M059J (cell line): ENCODE measurements at regions not wholly inside any gene's neighbourhood (a gene's known extent, or its start where the extent isn't known, plus 50 kb on each side); places are given as distances from the start of the nearest gene placed in this dataset.
A peak's percentile ranks its signal among the peaks of the same experiment; 100 is the strongest.

Source experiments
- DNase-seq: peaks from one replicate; pipeline ENCODE4 v3.0.0-alpha.2; 2012; ENCODE audit warnings: low read depth

DNA sequence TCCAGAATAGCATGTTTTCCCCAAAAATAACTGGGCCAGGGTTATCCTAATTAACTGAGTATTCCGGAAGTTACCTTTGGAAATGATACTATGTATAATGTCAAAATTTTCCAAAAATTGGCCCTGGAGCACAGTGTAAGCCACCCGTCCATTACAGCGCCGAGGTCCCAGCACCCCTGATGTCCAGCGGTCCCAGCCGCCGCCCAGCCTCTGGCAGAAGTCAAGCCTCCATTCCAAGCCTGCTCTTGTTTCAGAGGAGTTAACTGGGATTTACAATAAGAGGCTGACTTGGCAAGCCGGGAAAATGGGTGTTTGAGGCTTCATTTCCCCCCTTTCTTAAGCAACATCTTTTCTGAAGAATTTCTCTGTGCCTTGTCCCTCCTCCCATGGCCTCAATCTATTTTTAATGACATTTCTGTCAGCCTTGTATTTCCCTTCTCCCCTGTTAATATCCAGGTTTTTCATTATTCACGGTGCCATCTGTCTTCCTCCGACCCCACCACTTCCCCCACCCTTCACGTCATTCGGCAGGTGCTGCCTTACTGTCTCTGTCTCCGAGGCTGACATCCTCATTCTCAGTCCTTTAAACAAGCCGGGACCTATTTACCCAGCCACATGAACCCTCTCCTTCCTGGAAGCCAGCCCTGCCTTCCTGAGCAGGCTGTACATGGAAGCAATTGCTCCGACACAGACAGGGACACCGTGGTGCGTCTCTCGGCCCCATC is 490.9 kb downstream of the NPHP4 start:
- DNase-seq = no peak

DNA sequence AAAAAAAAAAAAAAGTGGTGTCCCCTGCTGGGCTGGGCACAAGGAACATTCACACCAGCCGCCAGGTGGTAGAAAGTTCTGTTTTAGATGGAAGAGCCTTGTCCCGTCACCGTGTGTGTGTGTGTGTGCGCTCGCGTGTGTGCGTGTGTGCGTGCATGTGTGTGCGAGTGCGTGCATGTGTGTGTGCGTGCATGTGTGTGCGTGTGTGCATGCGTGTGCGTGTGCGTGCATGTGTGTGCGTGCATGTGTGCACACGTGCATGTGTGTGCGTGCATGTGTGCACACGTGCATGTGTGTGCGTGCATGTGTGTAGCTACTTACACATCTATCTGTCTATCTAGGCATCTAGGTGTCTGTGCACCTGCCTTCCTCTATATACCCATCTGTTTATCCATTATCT is 491.7 kb downstream of the NPHP4 start:
- no peak for DNase-seq

- no peak for DNase-seq
These were observed 494.7 kb downstream of the NPHP4 start for GRCh38 chr1:5497503-5497902.

DNA sequence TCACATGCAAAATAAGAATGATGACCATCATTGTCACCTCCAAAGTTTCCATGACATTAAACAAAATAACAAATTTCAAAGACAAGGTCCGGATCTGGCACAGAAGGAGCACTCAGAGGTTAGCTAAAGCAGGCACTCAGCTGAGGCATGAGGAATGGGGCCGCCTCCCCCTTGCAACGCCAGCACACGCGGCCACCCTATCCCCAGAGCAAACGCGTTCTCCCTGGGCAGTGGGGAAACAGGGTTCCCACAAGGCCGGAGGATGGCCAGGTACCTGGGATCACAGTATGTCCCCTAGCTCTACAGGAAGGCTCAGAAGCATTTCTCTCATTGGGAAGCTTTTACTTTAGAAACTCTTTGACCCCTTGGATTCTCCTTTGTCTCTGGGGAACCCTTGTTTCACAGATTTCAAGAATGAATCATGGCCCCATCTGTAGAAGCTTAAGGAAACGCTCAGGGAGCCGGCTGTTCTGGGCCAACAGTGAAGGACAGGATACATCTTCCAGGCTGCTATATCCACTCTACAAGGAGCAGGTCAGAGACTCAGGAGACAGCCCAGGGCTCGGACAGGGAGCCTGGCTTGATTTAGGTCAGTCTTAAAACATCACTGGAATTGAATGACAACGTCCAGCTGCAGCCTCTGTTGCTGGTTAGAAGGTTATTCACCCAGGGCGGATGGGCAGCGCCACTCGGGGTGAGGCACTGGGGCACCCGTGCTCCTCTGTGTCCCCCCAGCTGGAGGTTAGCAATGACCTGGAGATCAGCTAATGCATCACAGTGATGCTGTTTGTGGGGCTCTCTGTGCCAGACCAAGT is 496.4 kb downstream of the NPHP4 start:
- DNase-seq = no peak

- no peak for DNase-seq
These were observed 497.7 kb downstream of the NPHP4 start for GRCh38 chr1:5494518-5494917.

- DNase-seq = no peak
These were observed 498.3 kb downstream of the NPHP4 start for GRCh38 chr1:5493851-5494311.

- no peak for DNase-seq
These were observed 498.9 kb downstream of the NPHP4 start for GRCh38 chr1:5493275-5493674.

DNA sequence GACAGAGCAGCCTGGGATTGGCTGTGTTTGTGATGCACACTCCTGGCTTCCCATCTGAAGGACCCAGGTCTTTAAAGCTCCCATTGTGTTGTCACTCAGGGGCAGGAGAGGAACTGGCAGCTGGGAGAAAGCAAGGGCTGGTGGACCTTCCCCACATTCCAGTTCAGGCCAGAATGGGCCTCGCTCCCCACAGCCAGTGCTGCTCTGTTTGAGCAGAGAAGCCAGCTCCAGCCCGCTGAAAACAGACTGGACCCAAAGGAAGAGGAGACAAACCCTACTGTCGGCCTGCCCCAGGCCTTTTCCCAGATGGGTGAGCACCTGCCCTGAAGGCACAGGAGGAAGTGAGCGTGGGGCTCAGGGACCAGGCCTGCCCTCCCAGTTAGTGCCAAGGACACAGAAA is 499.4 kb downstream of the NPHP4 start:
- no peak for DNase-seq

DNA sequence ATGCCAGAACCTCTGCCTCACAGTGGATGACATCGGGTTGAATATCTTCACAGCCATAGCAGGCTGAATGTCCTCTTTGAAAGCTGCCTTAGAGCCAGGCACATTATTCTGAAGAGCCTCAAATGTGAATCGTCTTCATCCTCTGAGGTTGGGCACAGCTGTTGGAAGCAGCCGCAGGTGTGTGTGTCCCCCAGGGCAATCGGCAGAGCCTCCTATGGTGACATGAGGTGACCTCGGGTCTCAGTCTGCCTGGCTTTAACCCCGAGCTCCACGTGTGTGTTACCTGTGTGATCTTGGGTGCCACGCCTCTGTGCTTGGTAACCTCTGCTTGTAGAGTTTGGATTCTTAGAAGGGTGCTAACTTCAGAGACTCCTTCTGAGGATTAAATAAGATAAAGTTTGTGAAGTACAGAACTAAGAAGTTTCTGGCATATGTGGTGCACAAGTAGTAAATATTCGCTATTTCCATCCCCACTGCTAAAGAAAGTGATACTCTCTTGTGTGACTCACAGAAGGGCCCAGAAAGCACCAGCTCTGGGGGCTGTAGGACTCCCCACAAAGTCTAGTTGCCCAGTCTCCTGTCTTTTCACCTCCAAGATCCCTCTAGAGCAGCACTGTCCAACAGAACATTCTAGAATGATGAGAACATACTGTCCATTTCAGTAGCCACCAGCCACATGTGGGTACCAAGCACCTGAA is 500.9 kb downstream of the NPHP4 start:
- no peak for DNase-seq

GRCh38 chr1:5490635-5491034 is 501.6 kb downstream of the NPHP4 start:
- no peak for DNase-seq

DNA sequence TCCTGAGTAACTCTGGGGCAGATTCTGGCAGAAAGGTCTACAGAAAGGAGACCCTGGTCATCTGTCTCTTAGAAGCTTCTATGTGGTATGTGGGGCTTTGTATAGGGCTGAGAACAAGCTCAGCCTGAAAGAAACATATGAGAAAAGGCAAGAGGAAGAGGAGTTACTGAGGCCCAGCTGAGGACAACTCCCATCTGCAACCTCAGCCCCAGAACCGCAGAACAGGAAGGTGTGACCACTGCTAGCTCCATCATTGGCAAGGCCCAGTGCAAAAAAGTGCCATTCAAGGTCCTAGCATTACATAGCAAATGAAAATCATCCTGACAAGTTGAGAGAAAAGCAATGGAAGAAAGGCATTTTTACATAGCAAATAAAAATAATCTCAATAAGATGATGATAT is 503.8 kb downstream of the NPHP4 start:
- DNase-seq = no peak

GRCh38 chr1:5485968-5486696 is 506.1 kb downstream of the NPHP4 start:
- DNase-seq = no peak

GRCh38 chr1:5485436-5485835 is 506.8 kb downstream of the NPHP4 start:
- DNase-seq = no peak

- no peak for DNase-seq
These were observed 507.6 kb downstream of the NPHP4 start for GRCh38 chr1:5484451-5485165.

DNA sequence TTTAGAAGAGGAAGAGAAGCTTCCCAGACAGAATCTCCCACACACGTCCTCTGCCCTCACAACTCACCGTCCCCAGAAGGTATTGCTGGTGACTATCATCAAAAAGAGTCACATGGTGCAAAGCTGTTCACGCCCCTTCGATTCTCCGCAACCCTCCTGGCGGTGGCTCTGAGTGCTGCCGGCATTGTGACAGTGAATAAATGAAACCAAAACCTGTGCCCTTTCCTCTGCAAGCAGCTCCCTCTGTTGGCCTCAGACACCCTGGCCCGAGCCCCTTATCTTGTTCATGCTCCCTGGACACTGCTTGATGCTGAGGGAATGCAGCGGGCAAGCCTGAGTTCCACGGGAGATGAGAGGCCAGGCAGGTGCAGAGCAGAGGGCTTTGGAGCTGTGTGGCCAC is 510.3 kb downstream of the NPHP4 start:
- DNase-seq = no peak

DNA sequence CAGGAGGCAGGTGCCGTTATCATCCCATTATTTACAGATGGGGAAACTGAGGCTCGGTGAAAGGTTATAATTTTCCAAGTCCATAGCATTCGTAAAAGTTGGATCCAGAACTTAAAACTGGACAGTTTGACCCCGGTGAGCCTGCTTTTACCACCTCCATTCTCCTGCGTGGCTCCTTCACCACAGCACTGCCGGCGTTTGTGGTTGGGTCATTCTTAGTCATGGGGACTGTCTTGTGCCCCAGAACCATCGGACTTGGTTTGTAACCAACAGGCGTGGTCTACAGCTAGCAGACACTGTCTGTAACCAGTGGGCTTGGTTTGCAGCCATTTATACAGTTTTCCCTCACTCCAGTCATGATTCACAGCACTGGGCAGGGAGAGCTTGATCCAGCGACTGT is 511.3 kb downstream of the NPHP4 start:
- peak; percentile 65 for DNase-seq

GRCh38 chr1:5479876-5480646 is 512.2 kb downstream of the NPHP4 start:
- DNase-seq = no peak

DNA sequence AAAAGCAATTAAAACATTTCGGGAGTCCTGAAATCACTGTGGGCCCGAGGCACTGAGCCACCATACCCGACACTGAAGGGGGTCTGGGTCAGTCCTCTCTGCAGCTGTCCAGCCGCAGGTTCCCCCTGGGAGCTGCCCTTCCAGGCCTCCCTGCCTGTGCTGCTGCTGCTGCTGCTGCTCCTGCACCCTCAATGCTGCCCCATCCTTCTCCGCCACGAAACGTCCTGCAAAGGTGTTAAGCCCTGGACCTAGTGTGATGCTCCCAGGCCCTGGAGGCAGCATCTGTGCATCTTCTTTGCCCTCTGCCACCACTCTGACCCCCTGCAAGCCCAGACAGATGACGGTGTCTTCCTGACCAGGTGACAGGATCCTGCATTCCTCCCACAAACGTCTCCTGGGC is 513.3 kb downstream of the NPHP4 start:
- DNase-seq = no peak

DNA sequence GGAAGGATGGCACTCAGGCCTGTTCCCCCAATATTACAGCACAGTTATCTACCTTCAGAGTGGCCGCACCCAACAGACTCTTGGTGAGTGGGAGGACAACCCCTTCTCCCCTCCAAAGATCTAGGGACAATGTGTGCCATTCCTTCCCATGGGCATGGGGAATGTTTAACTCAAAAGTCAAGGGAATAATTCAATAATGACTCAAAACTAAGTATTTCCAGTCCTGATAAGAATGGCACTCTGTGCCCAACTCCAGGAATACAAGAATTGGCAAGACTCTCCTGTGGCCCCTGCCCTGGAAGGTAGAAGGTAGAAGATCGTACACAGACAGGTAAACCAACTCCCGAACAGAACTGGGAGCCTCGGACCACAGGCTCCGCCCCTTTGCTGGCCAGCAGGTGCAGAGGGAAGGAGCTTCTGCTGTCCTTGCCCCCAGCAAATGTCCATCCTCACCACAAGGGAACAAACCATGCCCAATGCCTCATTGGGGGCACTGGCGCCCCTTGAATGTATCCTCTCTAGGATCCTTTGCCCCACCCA is 514.0 kb downstream of the NPHP4 start:
- no peak for DNase-seq

GRCh38 chr1:5477716-5478115 is 514.5 kb downstream of the NPHP4 start:
- peak; percentile 37 for DNase-seq
